Osteocyte (in vitro differentiated cells): ENCODE measurements at regions not wholly inside any gene's neighbourhood (a gene's known extent, or its start where the extent isn't known, plus 50 kb on each side); places are given as distances from the start of the nearest gene placed in this dataset.

Experiments used
- DNase-seq: peaks from one replicate; pipeline ENCODE4 v3.0.0; 2021; ENCODE audit warnings: mixed read lengths; ENCODE audit not compliant: unreplicated experiment; ENCODE audit errors: extremely low spot score
- H3K27ac Mint-ChIP-seq: one replicate; pipeline ENCODE4 v1.8.0; 2021; ENCODE audit warnings: mild to moderate bottlenecking, mixed read lengths; ENCODE audit not compliant: unreplicated experiment
- H3K27me3 Mint-ChIP-seq: one replicate; pipeline ENCODE4 v1.8.0; 2021; ENCODE audit warnings: mixed read lengths; ENCODE audit not compliant: unreplicated experiment
- H3K36me3 Mint-ChIP-seq: one replicate; pipeline ENCODE4 v1.8.0; 2021; ENCODE audit warnings: mixed read lengths; ENCODE audit not compliant: unreplicated experiment
- H3K4me1 Mint-ChIP-seq: one replicate; pipeline ENCODE4 v1.8.0; 2021; ENCODE audit warnings: mixed read lengths; ENCODE audit not compliant: unreplicated experiment
- H3K4me3 Mint-ChIP-seq: one replicate; pipeline ENCODE4 v1.8.0; 2021; ENCODE audit warnings: mild to moderate bottlenecking, moderate library complexity, mixed read lengths; ENCODE audit not compliant: unreplicated experiment
- H3K9me3 Mint-ChIP-seq: one replicate; pipeline ENCODE4 v1.8.0; 2021; ENCODE audit warnings: mixed read lengths; ENCODE audit not compliant: unreplicated experiment
- CTCF ChIP-seq: fragments of 200-600 bp; sonication (generic); IDR thresholded peaks from 2 replicates; pipeline ENCODE4 v1.5.0; 2021; ENCODE audit warnings: antibody characterized with exemption, mild to moderate bottlenecking, moderate library complexity

- Mint-ChIP-seq H3K36me3 (no peaks in the 10 kb centered on the region), H3K27ac (no peak overlapping the region), H3K4me1 (no peaks in the 10 kb centered on the region), H3K27me3 (no peaks in the 10 kb centered on the region), H3K4me3 (no peak overlapping the region), H3K9me3 (no peaks in the 10 kb centered on the region)
- no peak for TF ChIP-seq CTCF
- DNase-seq = no peak
Observed at GRCh38 chr10:133006202-133006601, 63.8 kb upstream of the CFAP46 start.

- H3K36me3 Mint-ChIP-seq = no peaks in the 10 kb centered on the region
- no peaks in the 10 kb centered on the region for H3K9me3 Mint-ChIP-seq
- no peak for DNase-seq
- H3K27me3 Mint-ChIP-seq = no peaks in the 10 kb centered on the region
- no peak overlapping the region for H3K27ac Mint-ChIP-seq
- H3K4me3 Mint-ChIP-seq = no peak overlapping the region
- H3K4me1 Mint-ChIP-seq = peaks cover 2% of the 10 kb centered on the region
- no peak for TF ChIP-seq CTCF
Observed at GRCh38 chr10:133004478-133004877, 62.1 kb upstream of the CFAP46 start.

GRCh38 chr10:133003188-133003587 lies 60.8 kb upstream of the CFAP46 start:
- DNase-seq = no peak
- Mint-ChIP-seq H3K4me3 (no peak overlapping the region), H3K36me3 (no peaks in the 10 kb centered on the region), H3K27ac (no peak overlapping the region), H3K27me3 (peaks cover 3% of the 10 kb centered on the region), H3K9me3 (no peaks in the 10 kb centered on the region), H3K4me1 (peaks cover 2% of the 10 kb centered on the region)
- no peak for TF ChIP-seq CTCF

GRCh38 chr10:133002685-133003084 lies 60.3 kb upstream of the CFAP46 start:
- no peaks in the 10 kb centered on the region for H3K36me3 Mint-ChIP-seq
- no peak for DNase-seq
- no peak for TF ChIP-seq CTCF
- H3K27me3 Mint-ChIP-seq = peaks cover 7% of the 10 kb centered on the region
- no peak overlapping the region for H3K4me3 Mint-ChIP-seq
- no peak overlapping the region for H3K27ac Mint-ChIP-seq
- H3K9me3 Mint-ChIP-seq = no peaks in the 10 kb centered on the region
- peaks cover 2% of the 10 kb centered on the region for H3K4me1 Mint-ChIP-seq

DNA sequence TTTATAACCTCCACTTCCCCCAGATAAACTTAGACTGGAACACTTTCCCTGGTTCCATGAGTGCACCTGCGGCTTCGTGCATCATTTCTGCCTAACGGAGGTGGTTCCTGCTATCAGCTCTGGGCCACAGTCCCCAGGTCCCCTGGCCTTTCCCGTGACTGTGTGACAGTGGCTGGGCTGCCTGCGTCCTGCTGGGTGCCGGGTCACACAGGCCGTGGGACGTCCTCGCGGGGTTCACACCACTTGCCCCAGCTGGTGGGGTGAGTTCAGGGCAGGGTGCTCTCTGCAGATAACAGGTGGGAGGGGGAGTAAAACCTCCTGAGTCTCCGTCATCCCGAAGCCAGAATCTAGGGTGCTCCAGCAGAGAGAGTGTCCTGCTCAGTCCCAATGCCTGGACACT lies 58.7 kb upstream of the CFAP46 start:
- peaks cover 10% of the 10 kb centered on the region for H3K27me3 Mint-ChIP-seq
- no peaks in the 10 kb centered on the region for H3K36me3 Mint-ChIP-seq
- no peaks in the 10 kb centered on the region for H3K9me3 Mint-ChIP-seq
- DNase-seq = no peak
- no peak for TF ChIP-seq CTCF
- peaks cover 4% of the 10 kb centered on the region for H3K4me1 Mint-ChIP-seq
- no peak overlapping the region for H3K4me3 Mint-ChIP-seq
- H3K27ac Mint-ChIP-seq = no peak overlapping the region
